ENCODE measurements at regions not wholly inside any gene's neighbourhood (a gene's known extent, or its start where the extent isn't known, plus 50 kb on each side); places are given as distances from the start of the nearest gene placed in this dataset.

GRCh38 chr5:5683174-5683573 lies 260.7 kb downstream of the ICE1 start:
- TF ChIP-seq CTCF (IDR thresholded peaks at IDR 0.05; ENCODE audit: low read length) (no peak), EZH2 (IDR thresholded peaks at IDR 0.05; ENCODE audit: borderline replicate concordance, low read length) (no peak)
